Nephron progenitor cell (in vitro differentiated cells): ENCODE measurements at regions not wholly inside any gene's neighbourhood (a gene's known extent, or its start where the extent isn't known, plus 50 kb on each side); places are given as distances from the start of the nearest gene placed in this dataset.

Experiments used
- DNase-seq: peaks from one replicate; pipeline ENCODE4 v3.0.0; 2021
- H3K27ac Mint-ChIP-seq: 2 replicates; pipeline ENCODE4 v1.8.0; 2021; ENCODE audit warnings: mild to moderate bottlenecking, moderate library complexity, mixed read lengths
- H3K27me3 Mint-ChIP-seq: 2 replicates; pipeline ENCODE4 v1.8.0; 2021; ENCODE audit warnings: mild to moderate bottlenecking, low read depth, mixed read lengths; ENCODE audit not compliant: poor library complexity
- H3K36me3 Mint-ChIP-seq: 2 replicates; pipeline ENCODE4 v1.8.0; 2021; ENCODE audit warnings: low read depth, mixed read lengths
- H3K4me1 Mint-ChIP-seq: 2 replicates; pipeline ENCODE4 v1.8.0; 2021; ENCODE audit warnings: mixed read lengths
- H3K4me3 Mint-ChIP-seq: 2 replicates; pipeline ENCODE4 v1.8.0; 2021; ENCODE audit warnings: mild to moderate bottlenecking, moderate library complexity, mixed read lengths
- H3K9me3 Mint-ChIP-seq: 2 replicates; pipeline ENCODE4 v1.8.0; 2021; ENCODE audit warnings: mild to moderate bottlenecking, moderate library complexity, mixed read lengths
- TF ChIP-seq, protein P1 (sequence below): fragments of 200-600 bp; sonication (generic); IDR thresholded peaks from 2 replicates; pipeline ENCODE4 v1.5.0; 2021; ENCODE audit warnings: antibody characterized with exemption

DNA sequence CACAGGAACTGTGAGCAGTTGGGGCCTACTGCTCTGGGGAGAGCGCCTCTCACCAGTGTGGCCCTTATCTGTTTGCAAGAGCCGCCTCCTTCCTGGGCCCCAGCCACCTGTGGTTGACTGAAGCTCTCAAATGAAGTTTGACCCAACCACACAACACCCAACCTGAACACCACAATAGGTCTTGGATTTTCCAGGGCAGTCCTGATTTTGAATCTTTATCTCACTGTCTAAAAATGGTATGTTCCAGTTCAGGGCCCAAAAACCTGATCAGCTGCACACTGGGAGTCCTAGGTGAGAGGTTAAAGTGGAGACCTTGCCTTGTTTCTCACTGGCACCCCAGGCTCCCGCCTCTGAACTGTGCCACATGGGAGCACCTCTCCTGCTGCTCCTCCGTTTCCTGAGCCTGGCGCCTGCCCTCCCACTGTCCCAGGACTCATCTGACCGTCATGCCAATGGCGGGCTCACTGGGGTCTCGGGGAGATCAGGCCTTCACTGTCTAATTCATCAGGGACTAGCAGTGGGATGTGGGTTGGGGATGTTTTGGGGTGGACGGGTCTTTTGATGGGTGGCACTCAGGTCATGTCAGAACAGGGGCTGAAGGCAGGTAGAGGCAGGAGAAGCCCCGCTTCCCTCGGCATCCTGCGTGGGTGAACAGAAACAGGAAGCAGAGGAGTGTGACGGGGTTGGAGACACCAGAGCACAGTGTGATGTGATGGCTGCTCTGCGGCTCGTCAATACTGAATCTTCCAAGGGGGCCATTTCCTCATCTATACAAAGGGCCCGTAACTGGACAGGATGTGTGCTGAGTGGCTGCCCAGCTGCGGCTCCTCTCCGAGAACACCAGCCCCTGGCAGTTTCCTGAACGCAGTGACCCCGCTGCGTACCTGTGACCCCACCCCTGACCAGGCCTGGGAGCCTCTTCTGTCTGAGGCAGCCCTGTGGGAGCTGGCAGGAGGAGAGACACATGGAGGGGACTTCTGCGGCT lies 59.6 kb upstream of the ITPKB start:
- H3K27ac Mint-ChIP-seq: no peak overlapping the region
- DNase-seq: no peak
- TF ChIP-seq, protein P1, sequence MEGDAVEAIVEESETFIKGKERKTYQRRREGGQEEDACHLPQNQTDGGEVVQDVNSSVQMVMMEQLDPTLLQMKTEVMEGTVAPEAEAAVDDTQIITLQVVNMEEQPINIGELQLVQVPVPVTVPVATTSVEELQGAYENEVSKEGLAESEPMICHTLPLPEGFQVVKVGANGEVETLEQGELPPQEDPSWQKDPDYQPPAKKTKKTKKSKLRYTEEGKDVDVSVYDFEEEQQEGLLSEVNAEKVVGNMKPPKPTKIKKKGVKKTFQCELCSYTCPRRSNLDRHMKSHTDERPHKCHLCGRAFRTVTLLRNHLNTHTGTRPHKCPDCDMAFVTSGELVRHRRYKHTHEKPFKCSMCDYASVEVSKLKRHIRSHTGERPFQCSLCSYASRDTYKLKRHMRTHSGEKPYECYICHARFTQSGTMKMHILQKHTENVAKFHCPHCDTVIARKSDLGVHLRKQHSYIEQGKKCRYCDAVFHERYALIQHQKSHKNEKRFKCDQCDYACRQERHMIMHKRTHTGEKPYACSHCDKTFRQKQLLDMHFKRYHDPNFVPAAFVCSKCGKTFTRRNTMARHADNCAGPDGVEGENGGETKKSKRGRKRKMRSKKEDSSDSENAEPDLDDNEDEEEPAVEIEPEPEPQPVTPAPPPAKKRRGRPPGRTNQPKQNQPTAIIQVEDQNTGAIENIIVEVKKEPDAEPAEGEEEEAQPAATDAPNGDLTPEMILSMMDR: no peak
- H3K36me3 Mint-ChIP-seq: no peaks in the 10 kb centered on the region
- no peaks in the 10 kb centered on the region for H3K4me1 Mint-ChIP-seq
- no peak overlapping the region for H3K4me3 Mint-ChIP-seq
- no peaks in the 10 kb centered on the region for H3K9me3 Mint-ChIP-seq
- peaks cover 16% of the 10 kb centered on the region for H3K27me3 Mint-ChIP-seq

DNA sequence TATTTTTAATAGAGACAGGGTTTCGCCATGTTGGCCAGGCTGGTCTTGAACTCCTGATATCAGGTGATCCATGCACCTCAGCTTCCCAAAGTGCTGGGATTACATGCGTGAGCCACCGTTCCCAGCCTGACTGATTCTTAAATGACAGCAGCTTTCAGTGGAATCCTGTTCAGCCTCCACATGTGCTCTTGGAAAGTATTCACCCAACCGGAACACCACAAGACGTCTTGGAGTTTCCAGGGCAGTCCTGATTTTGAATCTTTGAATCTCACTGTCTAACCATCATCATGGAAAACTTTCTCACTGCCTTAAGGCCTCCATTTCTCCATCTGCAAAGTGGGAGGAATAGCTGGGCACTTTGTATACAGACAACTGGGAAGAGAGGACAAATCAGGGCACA lies 58.1 kb upstream of the ITPKB start:
- Mint-ChIP-seq H3K9me3 (no peaks in the 10 kb centered on the region), H3K36me3 (no peaks in the 10 kb centered on the region), H3K4me1 (no peaks in the 10 kb centered on the region), H3K4me3 (no peak overlapping the region), H3K27ac (no peak overlapping the region), H3K27me3 (peaks cover 20% of the 10 kb centered on the region)
- no peak for DNase-seq
- TF ChIP-seq, protein P1: no peak

DNA sequence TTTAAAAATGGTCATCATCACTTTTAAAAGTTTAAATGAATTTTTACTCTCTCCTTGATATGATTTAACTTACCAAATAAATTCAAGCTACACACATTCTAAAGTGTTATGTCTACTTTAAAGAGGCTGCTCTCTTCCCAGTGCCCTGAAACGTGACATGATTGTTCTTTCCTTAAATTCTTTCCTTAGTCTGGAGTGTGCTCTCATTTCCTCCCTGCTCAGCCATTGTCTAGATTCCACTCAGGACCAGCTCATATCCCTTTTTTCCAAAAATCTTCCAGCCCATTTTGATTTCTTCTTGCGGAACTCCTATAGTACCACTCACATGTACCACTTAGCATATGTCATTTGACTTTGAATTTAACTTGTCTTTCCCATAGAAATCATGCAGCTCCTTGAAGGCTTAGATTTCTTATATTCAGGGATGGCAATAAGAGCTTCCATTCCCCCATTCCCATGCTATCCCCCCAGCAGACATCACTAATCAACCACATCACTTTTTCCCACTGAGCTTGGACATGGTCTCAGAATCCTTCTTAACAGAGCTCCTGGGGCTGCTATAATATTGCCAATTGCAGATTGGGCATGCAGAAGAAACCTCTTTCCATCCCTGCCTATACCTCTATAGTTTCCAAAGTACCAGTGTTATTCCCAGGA lies 54.7 kb upstream of the ITPKB start:
- DNase-seq: no peak
- Mint-ChIP-seq H3K27me3 (peaks cover 21% of the 10 kb centered on the region), H3K36me3 (no peaks in the 10 kb centered on the region), H3K4me1 (no peaks in the 10 kb centered on the region), H3K27ac (no peak overlapping the region), H3K9me3 (no peaks in the 10 kb centered on the region), H3K4me3 (no peak overlapping the region)
- TF ChIP-seq, protein P1: no peak

DNA sequence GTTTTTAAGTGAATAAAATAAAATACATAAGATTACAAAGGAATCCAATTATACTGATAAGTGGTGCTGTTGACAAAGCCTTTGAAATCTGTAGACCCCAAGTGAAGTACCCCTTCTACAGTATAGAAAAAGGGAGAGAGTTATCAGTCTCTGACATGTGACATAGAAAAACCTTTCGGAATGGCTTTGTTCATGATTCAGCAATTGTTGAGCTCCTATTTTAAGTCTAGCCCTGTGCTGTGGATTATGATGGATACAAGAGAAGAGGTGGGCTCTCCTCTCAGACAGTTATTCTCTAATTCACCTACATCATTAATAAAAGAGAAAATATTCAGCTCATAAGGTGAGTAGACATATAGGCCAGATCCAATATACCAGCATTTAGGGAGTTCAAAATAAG lies 53.3 kb upstream of the ITPKB start:
- H3K36me3 Mint-ChIP-seq: no peaks in the 10 kb centered on the region
- no peaks in the 10 kb centered on the region for H3K9me3 Mint-ChIP-seq
- peaks cover 21% of the 10 kb centered on the region for H3K27me3 Mint-ChIP-seq
- H3K4me1 Mint-ChIP-seq: no peaks in the 10 kb centered on the region
- H3K27ac Mint-ChIP-seq: no peak overlapping the region
- TF ChIP-seq, protein P1: no peak
- no peak overlapping the region for H3K4me3 Mint-ChIP-seq
- no peak for DNase-seq

DNA sequence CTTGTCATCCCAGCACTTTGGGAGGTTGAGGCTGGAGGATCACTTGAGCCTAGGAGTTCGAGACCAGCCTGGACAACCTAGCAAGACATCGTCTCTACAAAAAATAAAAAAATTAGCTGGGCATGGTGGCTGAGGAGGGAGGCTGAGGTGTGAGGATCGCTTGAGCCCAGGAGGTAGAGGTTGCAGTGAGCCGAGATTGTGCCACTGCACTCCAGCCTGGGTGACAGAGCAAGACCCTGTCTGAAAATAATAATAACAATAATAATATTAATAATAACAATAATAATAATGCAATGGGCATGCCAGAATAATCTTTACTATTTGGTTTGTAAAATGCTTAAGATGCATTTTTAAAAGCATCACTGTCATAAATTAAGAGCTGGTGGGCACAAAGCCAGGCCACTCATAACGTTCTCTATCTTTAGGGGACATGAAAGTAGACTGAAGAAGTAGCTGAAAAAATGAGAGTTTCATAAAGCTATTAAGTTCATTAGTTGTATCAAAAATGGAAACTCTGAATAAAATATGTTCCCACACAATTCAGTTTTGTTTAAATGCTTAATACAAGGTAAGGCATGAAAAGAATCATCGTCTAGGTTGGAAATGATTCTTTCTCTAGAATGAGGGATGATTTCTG lies 51.6 kb upstream of the ITPKB start:
- DNase-seq: no peak
- H3K4me3 Mint-ChIP-seq: no peak overlapping the region
- no peaks in the 10 kb centered on the region for H3K9me3 Mint-ChIP-seq
- H3K27ac Mint-ChIP-seq: no peak overlapping the region
- peaks cover 19% of the 10 kb centered on the region for H3K27me3 Mint-ChIP-seq
- TF ChIP-seq, protein P1: no peak
- no peaks in the 10 kb centered on the region for H3K36me3 Mint-ChIP-seq
- H3K4me1 Mint-ChIP-seq: no peaks in the 10 kb centered on the region
